Psoas muscle (tissue), 7 donors: ENCODE measurements at regions not wholly inside any gene's neighbourhood (a gene's known extent, or its start where the extent isn't known, plus 50 kb on each side); places are given as distances from the start of the nearest gene placed in this dataset.

Source experiments
- ATAC-seq, 4 donors: fragments of 200-7000 bp; cut with Tn5 transposase; one replicate each; pipeline ENCODE4 v1.9.1; 2020; ENCODE audit warnings: moderate library complexity in 3 of 4, mild to moderate bottlenecking in 2 of 4
- DNase-seq, 2 donors: peaks; one replicate each; pipeline ENCODE4 v3.0.0-alpha.2; 2020
- H3K27ac ChIP-seq: fragments of 200-600 bp; one replicate; pipeline ENCODE4 v1.8.0; 2022
- H3K27me3 ChIP-seq, 3 donors: fragments of 200-600 bp in 1 of 3; one replicate each; pipeline versions ENCODE4 v1.6.1 to v1.8.0; 2013 to 2022; ENCODE audit warnings: low read length in 2 of 3, mild to moderate bottlenecking in 2 of 3, moderate library complexity in 1 of 3; ENCODE audit not compliant: insufficient read depth in 3 of 3
- H3K36me3 ChIP-seq, 2 donors: fragments of 200-600 bp in 1 of 2; one replicate each; pipeline versions ENCODE4 v1.6.1 to v1.8.0; 2013 to 2022; ENCODE audit warnings: low read depth in 1 of 2, mild to moderate bottlenecking in 1 of 2, moderate library complexity in 1 of 2; ENCODE audit not compliant: insufficient read depth in 1 of 2
- H3K4me1 ChIP-seq: fragments of 200-600 bp; one replicate; pipeline ENCODE4 v1.8.0; 2022
- H3K4me3 ChIP-seq: fragments of 200-600 bp; one replicate; pipeline ENCODE4 v1.8.0; 2022; ENCODE audit warnings: mild to moderate bottlenecking
- H3K9me3 ChIP-seq: fragments of 200-600 bp; one replicate; pipeline ENCODE4 v1.8.0; 2022
- WGBS, 3 donors: extraction: QIAGEN DNeasy Blood & Tissue Kit; methylation state at CpG; one replicate each; pipeline versions ENCODE4 v1.1.6 to v1.1.7; 2013; 5-methylcytosine and 5-hydroxymethylcytosine counted together
- intact Hi-C, 2 donors: fragments of 100-400 bp; cut with DNase I; formaldehyde crosslinking; loops; one replicate each; pipeline versions ENCODE4 v1.11.0 to v1.14.2; 2022
- TF ChIP-seq, protein P1 (sequence below): fragments of 200-600 bp; IDR thresholded peaks from one replicate; pipeline ENCODE4 v1.8.0; 2022; ENCODE audit warnings: antibody characterized with exemption
- donor health status: healthy with polysubstance abuse.
- donor health status: DM: no; HTN: no; CAD: no; lungs with moderate emphysema.
- donor health status: Bipolar disorder and iron deficiency.
- donor health status: healthy.
- donor health status: DM: yes; HTN: yes; CAD: no.
- donor health status: DM: no; HTN: no; CAD: no.
- donor health status: DM: yes; HTN: yes; CAD: no.

DNA sequence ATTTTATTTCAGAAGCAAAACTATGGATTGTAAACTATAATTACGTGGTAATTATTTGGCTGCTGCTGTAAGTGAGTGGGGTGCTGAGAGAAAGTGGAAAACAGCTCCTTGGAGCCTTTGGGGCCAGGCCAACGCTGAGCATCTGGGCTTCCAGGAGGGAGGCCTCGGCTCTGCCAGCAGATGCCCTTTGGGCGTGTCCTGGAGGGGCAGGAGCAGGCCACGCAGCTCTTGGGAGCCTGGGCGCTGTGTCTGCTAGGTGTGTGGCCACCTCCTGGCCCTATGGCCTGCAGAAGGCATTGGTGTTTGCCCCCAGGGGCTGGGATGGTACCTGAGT is 423.3 kb downstream of the GLRX3 start:
- ATAC-seq (no peak), DNase-seq (no peak)
- H3K4me1 ChIP-seq: no peaks in the 10 kb centered on the region
- intact Hi-C loops: no loop called here
- H3K9me3 ChIP-seq: no peaks in the 10 kb centered on the region
- no peaks in the 10 kb centered on the region for H3K36me3 ChIP-seq
- H3K27ac ChIP-seq: no peak overlapping the region
- H3K27me3 ChIP-seq: peaks cover 0 to 3% (median 3%) of the 10 kb centered on the region in 3 donors
- TF ChIP-seq, protein P1, sequence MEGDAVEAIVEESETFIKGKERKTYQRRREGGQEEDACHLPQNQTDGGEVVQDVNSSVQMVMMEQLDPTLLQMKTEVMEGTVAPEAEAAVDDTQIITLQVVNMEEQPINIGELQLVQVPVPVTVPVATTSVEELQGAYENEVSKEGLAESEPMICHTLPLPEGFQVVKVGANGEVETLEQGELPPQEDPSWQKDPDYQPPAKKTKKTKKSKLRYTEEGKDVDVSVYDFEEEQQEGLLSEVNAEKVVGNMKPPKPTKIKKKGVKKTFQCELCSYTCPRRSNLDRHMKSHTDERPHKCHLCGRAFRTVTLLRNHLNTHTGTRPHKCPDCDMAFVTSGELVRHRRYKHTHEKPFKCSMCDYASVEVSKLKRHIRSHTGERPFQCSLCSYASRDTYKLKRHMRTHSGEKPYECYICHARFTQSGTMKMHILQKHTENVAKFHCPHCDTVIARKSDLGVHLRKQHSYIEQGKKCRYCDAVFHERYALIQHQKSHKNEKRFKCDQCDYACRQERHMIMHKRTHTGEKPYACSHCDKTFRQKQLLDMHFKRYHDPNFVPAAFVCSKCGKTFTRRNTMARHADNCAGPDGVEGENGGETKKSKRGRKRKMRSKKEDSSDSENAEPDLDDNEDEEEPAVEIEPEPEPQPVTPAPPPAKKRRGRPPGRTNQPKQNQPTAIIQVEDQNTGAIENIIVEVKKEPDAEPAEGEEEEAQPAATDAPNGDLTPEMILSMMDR: no peak
- no peak overlapping the region for H3K4me3 ChIP-seq
- WGBS, 3 donors: 46 to 71% (median 67%) methylated on average over 6 of the region's 6 CpGs

DNA sequence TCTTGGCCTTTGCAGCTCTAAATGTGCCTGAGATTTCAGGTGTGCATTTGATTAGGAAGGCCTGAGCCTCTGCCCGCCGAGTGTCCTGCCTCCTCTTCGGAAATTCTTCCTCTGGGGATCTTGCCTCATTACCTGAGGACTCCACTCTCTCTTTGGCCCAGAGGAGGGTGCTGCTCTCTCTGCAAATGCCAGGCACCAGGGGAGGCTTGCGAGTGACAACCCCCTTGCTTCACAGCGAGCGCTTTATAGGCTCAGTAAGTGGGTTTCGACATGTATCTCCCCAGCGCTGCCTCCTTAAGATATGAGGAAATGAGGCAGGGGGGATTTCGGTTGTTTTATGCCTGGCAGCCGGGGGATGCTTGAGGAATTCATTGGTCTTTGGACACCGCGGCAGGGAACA is 423.9 kb downstream of the GLRX3 start:
- H3K4me1 ChIP-seq: no peaks in the 10 kb centered on the region
- H3K27me3 ChIP-seq: peaks cover 0 to 3% (median 3%) of the 10 kb centered on the region in 3 donors
- no peak for ATAC-seq
- no peaks in the 10 kb centered on the region for H3K36me3 ChIP-seq
- H3K4me3 ChIP-seq: no peak overlapping the region
- no peak overlapping the region for H3K27ac ChIP-seq
- no peaks in the 10 kb centered on the region for H3K9me3 ChIP-seq
- intact Hi-C loops: no loop called here
- 81 to 84% (median 81%) methylated on average over 12 of the region's 12 CpGs for WGBS, 3 donors
- TF ChIP-seq, protein P1: no peak
- DNase-seq: no peak

DNA sequence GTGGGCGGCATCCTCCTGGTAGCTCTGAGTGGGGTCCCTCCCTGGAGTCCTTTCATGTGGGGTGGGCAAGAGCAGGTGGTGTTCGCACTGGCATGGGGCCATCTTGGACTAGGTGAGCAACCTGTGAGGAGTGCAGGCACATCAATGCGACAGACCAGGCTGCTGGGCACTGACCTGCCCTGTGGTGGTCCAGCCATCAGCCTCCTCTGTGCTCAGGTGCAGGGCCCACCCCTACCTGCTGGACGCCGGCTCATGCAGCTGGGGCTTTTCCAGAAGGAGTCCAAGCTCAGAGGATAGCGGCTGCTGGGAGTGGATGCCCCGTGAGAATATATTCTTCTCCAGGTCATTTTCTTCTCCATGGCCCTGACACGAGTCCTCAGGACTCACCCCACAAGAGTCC is 424.4 kb downstream of the GLRX3 start:
- TF ChIP-seq, protein P1: no peak
- Histone ChIP-seq H3K4me3 (no peak overlapping the region), H3K27me3 (peaks cover 0 to 3% (median 3%) of the 10 kb centered on the region in 3 donors), H3K9me3 (no peaks in the 10 kb centered on the region), H3K27ac (no peak overlapping the region), H3K4me1 (no peaks in the 10 kb centered on the region), H3K36me3 (no peaks in the 10 kb centered on the region)
- ATAC-seq (no peak), DNase-seq (no peak)
- 86 to 88% (median 87%) methylated on average over 8 of the region's 8 CpGs for WGBS, 3 donors
- intact Hi-C loops: no loop called here

DNA sequence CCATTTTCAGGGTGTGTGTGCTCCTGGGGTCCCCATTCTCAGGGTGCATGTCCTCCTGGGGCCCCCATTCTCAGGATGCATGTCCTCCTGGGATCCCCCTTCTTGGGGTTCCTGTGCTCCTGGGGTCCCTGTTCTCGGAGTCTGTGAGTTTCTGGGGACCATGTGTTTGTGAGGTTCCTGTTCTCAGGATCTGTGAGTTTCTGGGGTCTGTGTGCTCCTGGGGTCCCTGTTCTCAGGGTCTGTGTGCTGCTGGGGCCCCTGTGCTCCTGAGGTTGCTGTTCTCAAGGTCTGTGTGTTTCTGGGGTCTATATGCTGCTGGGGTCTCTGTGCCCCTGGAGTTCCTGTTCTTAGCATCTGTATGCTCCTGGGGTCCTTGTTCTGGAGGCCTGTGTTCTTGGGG is 425.5 kb downstream of the GLRX3 start:
- H3K4me3 ChIP-seq: no peak overlapping the region
- 64 to 89% (median 83%) methylated on average over 1 of the region's 1 CpG for WGBS, 3 donors
- H3K36me3 ChIP-seq: no peaks in the 10 kb centered on the region
- H3K27ac ChIP-seq: no peak overlapping the region
- TF ChIP-seq, protein P1: no peak
- intact Hi-C loops: no loop called here
- no peaks in the 10 kb centered on the region for H3K4me1 ChIP-seq
- no peak for DNase-seq
- H3K9me3 ChIP-seq: no peaks in the 10 kb centered on the region
- ATAC-seq: no peak
- H3K27me3 ChIP-seq: peaks cover 0 to 9% (median 5%) of the 10 kb centered on the region in 3 donors

DNA sequence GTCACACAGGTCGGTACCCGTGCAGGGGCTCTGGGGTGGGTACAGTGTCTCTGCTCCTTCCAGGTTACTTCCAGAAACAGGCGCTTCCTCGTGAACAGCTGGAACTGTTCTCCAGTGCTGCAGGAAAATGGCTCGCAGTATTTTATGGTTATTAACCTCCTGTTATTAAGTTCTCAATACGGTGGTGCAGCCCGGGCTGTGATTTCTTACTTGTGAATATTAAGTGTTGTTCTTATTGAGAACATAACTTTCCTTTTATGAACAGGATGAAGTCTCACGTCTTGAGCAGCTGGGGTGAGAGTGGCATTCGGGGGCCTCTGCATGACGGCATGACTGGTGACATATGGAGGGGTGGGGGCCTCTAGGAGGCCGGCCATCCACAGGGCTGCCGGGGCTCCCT is 430.8 kb downstream of the GLRX3 start:
- ATAC-seq (no peak), DNase-seq (no peak)
- no peak overlapping the region for H3K27ac ChIP-seq
- H3K4me3 ChIP-seq: no peak overlapping the region
- H3K4me1 ChIP-seq: no peaks in the 10 kb centered on the region
- H3K36me3 ChIP-seq: no peaks in the 10 kb centered on the region
- intact Hi-C loops: no loop called here
- TF ChIP-seq, protein P1: no peak
- WGBS, 3 donors: 17 to 27% (median 23%) methylated on average over 12 of the region's 12 CpGs
- H3K9me3 ChIP-seq: no peaks in the 10 kb centered on the region
- H3K27me3 ChIP-seq: peaks cover 0 to 22% (median 6%) of the 10 kb centered on the region in 3 donors
